ENCODE measurements at regions not wholly inside any gene's neighbourhood (a gene's known extent, or its start where the extent isn't known, plus 50 kb on each side); places are given as distances from the start of the nearest gene placed in this dataset.

DNA sequence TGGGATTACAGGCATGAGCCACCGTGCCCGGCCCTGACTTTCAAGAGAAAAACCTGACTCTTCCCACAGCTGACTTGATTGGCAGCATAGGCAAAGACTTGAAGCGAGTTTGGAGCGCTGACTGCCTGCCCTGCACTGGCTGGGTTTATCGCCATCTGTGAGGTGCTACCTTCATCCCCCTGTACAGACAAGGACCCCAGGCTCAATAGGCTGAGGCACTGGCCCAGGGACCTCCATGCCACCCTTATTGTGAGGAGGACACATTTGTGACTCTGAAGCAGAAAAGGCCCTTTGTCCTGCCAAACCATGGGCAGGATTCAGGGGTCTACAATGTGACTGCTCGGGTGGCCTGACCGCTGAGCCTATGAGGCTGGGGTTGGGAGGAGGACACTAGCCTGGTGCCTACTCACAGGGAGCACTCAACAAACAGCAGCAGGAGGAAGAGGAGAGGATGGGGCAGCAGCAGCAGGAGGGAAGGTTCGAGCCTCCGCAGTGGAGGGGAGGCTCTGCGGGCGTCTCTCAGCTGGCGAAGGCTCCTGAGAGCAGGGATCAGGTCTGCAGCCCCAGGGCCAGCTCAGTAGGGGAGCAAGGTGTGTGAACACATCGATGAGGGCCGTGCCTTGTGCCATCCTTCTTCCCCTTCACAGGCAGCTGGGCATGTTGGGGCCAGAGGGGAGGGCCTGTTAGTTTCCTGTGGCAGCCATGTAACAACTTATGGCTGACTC is 72.9 kb upstream of the WNT7B start:
- H3K36me3 ChIP-seq (ENCODE audit: control insufficient read depth in 2 of 2, extremely low read depth in 1 of 2, insufficient read depth in 2 of 2, low read length in 2 of 2) = no peaks in the 10 kb centered on the region
- peak overlapping the region; percentile 46 for H3K9ac ChIP-seq (ENCODE audit: control insufficient read depth, extremely low read depth, insufficient read depth, low read length)
- DNase-seq (ENCODE audit: low read depth, low spot score) = no peak

DNA sequence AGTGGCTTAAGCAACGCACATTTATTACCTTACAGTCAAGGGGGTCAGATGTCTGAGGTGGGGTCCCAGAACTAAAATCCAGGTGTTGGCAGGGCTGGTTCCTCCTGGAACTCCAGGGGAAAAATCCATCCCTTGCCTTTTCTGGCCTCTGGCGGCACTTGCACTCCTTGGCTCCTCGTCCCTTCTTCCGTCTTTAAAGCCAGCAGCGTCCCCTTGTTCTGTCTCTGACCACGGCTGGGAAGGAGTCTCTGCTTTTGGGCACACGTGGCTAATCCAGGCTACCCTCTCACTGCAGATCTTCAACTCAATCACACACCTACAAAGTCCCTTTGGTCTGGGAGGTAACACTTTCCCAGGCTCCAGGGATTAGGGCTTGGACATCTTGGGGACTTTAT is 73.5 kb upstream of the WNT7B start:
- Histone ChIP-seq H3K4me3 (ENCODE audit: control insufficient read depth in 2 of 3, extremely low read depth in 1 of 3, insufficient read depth in 2 of 3, low read depth in 1 of 3, low read length in 3 of 3) (peak overlapping the region in 1 of 3 experiments; percentile 38), H2AFZ (ENCODE audit: control insufficient read depth, low read length) (peak overlapping the region; percentile 46), H3K4me1 (ENCODE audit: control insufficient read depth, extremely low read depth, insufficient read depth, low read length) (peaks cover 78% of the 10 kb centered on the region), H3K36me3 (ENCODE audit: control insufficient read depth in 2 of 2, extremely low read depth in 1 of 2, insufficient read depth in 2 of 2, low read length in 2 of 2) (no peaks in the 10 kb centered on the region), H3K27ac (ENCODE audit: control insufficient read depth, insufficient read depth, low read length) (peak overlapping the region; percentile 76), H3K27me3 (ENCODE audit: control insufficient read depth, extremely low read depth, insufficient read depth, low read length) (no peaks in the 10 kb centered on the region), H3K9me1 (ENCODE audit: control insufficient read depth, extremely low read depth, insufficient read depth, low read length) (no peaks in the 10 kb centered on the region), H4K20me1 (ENCODE audit: control insufficient read depth, extremely low read depth, insufficient read depth, low read length) (no peaks in the 10 kb centered on the region), H3K4me2 (ENCODE audit: control insufficient read depth, extremely low read depth, insufficient read depth, low read depth, low read length) (peak overlapping the region; percentile 70), H3K9me3 (ENCODE audit: control insufficient read depth, low read depth, low read length) (no peaks in the 10 kb centered on the region), H3K79me2 (ENCODE audit: control insufficient read depth, insufficient read depth, low read length) (peaks cover 40% of the 10 kb centered on the region), H3K9ac (ENCODE audit: control insufficient read depth, extremely low read depth, insufficient read depth, low read length) (peak overlapping the region; percentile 46)
- FAIRE-seq (no peak), DNase-seq (ENCODE audit: low read depth, low spot score) (no peak)
- no peak for TF ChIP-seq EZH2 (IDR thresholded peaks at IDR 0.05; ENCODE audit: low read length)
- TF ChIP-seq, protein P1, sequence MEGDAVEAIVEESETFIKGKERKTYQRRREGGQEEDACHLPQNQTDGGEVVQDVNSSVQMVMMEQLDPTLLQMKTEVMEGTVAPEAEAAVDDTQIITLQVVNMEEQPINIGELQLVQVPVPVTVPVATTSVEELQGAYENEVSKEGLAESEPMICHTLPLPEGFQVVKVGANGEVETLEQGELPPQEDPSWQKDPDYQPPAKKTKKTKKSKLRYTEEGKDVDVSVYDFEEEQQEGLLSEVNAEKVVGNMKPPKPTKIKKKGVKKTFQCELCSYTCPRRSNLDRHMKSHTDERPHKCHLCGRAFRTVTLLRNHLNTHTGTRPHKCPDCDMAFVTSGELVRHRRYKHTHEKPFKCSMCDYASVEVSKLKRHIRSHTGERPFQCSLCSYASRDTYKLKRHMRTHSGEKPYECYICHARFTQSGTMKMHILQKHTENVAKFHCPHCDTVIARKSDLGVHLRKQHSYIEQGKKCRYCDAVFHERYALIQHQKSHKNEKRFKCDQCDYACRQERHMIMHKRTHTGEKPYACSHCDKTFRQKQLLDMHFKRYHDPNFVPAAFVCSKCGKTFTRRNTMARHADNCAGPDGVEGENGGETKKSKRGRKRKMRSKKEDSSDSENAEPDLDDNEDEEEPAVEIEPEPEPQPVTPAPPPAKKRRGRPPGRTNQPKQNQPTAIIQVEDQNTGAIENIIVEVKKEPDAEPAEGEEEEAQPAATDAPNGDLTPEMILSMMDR (optimal IDR thresholded peaks at IDR 0.05 in 1 of 3, IDR thresholded peaks at IDR 0.05 in 1 of 3, conservative IDR thresholded peaks at IDR 0.05 in 1 of 3; ENCODE audit: extremely low read depth in 1 of 3, insufficient read depth in 2 of 3, low read length in 3 of 3) = no peak
- dilution Hi-C loops (cut with MboI; ENCODE audit: extremely low pct_ligation_motif_present, low sequenced_read_pairs) = no loop called here

More for the DNA sequence above, 72.9 kb upstream of the WNT7B start:
- peak overlapping the region; percentile 66 for H2AFZ ChIP-seq (ENCODE audit: control insufficient read depth, low read length)
- TF ChIP-seq, protein P1 (optimal IDR thresholded peaks at IDR 0.05 in 1 of 3, IDR thresholded peaks at IDR 0.05 in 1 of 3, conservative IDR thresholded peaks at IDR 0.05 in 1 of 3; ENCODE audit: extremely low read depth in 1 of 3, insufficient read depth in 2 of 3, low read length in 3 of 3) = no peak
- no peak for TF ChIP-seq EZH2 (IDR thresholded peaks at IDR 0.05; ENCODE audit: low read length)
- H3K27ac ChIP-seq (ENCODE audit: control insufficient read depth, insufficient read depth, low read length) = peak overlapping the region; percentile 76
- peaks cover 38% of the 10 kb centered on the region for H3K79me2 ChIP-seq (ENCODE audit: control insufficient read depth, insufficient read depth, low read length)
- no peaks in the 10 kb centered on the region for H4K20me1 ChIP-seq (ENCODE audit: control insufficient read depth, extremely low read depth, insufficient read depth, low read length)
- dilution Hi-C loops (cut with MboI; ENCODE audit: extremely low pct_ligation_motif_present, low sequenced_read_pairs) = no loop called here
- no peaks in the 10 kb centered on the region for H3K9me1 ChIP-seq (ENCODE audit: control insufficient read depth, extremely low read depth, insufficient read depth, low read length)
- H3K4me1 ChIP-seq (ENCODE audit: control insufficient read depth, extremely low read depth, insufficient read depth, low read length) = peaks cover 77% of the 10 kb centered on the region
- peak overlapping the region; percentile 70 for H3K4me2 ChIP-seq (ENCODE audit: control insufficient read depth, extremely low read depth, insufficient read depth, low read depth, low read length)
- no peak overlapping the region for H3K4me3 ChIP-seq (ENCODE audit: control insufficient read depth in 2 of 3, extremely low read depth in 1 of 3, insufficient read depth in 2 of 3, low read depth in 1 of 3, low read length in 3 of 3)
- peak; percentile 89 for FAIRE-seq
- H3K27me3 ChIP-seq (ENCODE audit: control insufficient read depth, extremely low read depth, insufficient read depth, low read length) = no peaks in the 10 kb centered on the region
- H3K9me3 ChIP-seq (ENCODE audit: control insufficient read depth, low read depth, low read length) = no peaks in the 10 kb centered on the region
